K562 (cell line): ENCODE measurements at regions not wholly inside any gene's neighbourhood (a gene's known extent, or its start where the extent isn't known, plus 50 kb on each side); places are given as distances from the start of the nearest gene placed in this dataset.

ENCODE experiments used
- ATAC-seq: fragments of 200-7000 bp; cut with Tn5 transposase; 3 replicates; pipeline ENCODE4 v1.9.1; 2020; ENCODE audit warnings: moderate library complexity
- BruUV-seq: library from RNA; stranded (reverse); fragments of 400-500 nt; replicated peaks from 2 replicates; lab custom pipeline; 2021; lab: Mats Ljungman, UMichigan
- CTCF ChIA-PET: fragments of 300-600 bp; formaldehyde crosslinking; extraction: SDS; loops from one replicate; lab custom pipeline; 2021; ENCODE audit warnings: low intra/inter-chr PET ratio; lab: Yijun Ruan, JAX
- POLR2A ChIA-PET: fragments of 300-600, 350-650 bp; sonication (Branson Sonifier 250); formaldehyde crosslinking; extraction: SDS; loops from one replicate; lab custom pipeline; 2021; ENCODE audit warnings: antibody characterized with exemption, inconsistent platforms; lab: Yijun Ruan, JAX
- DNase-seq, 4 experiments: peaks; one replicate each; pipeline versions ENCODE4 v3.0.0 to v3.0.0-alpha.2; 2011 to 2018; ENCODE audit warnings: low spot score in 3 of 4, mixed read lengths in 3 of 4; ENCODE audit errors: extremely low read depth in 1 of 4
- FAIRE-seq: peaks from 2 replicates; lab custom pipeline; 2011; peaks lifted over from hg19 to GRCh38; lab: Jason Lieb, UNC
- H2AFZ ChIP-seq: 2 replicates; pipeline ENCODE4 v1.6.0; 2011; ENCODE audit warnings: low read depth, low read length, control low read depth, inconsistent platforms
- H3K27ac ChIP-seq: fragments of 200-600 bp; 3 replicates; pipeline ENCODE4 v1.8.0; 2011; ENCODE audit warnings: low read depth, mild to moderate bottlenecking, control low read depth, inconsistent platforms, low read length, moderate library complexity, mixed read lengths; ENCODE audit errors: extremely low read depth
- H3K27me3 ChIP-seq, 2 experiments: fragments of 300-600 bp in 1 of 2; 2 replicates in 1 of 2; 3 replicates in 1 of 2; pipeline versions ENCODE4 v1.6.0 to v1.8.0; 2011; ENCODE audit warnings: inconsistent platforms in 2 of 2, low read length in 2 of 2, mild to moderate bottlenecking in 1 of 2, mixed read lengths in 1 of 2, moderate library complexity in 1 of 2; ENCODE audit not compliant: control insufficient read depth in 2 of 2, insufficient read depth in 2 of 2
- H3K36me3 ChIP-seq: fragments of 300-600 bp; 3 replicates; pipeline ENCODE4 v1.8.0; 2011; ENCODE audit warnings: mild to moderate bottlenecking, low read length, inconsistent platforms; ENCODE audit not compliant: control insufficient read depth, insufficient read depth
- H3K4me1 ChIP-seq, 2 experiments: fragments of 200-600 bp in 1 of 2; replicated peaks in 1 of 2; 2 replicates in 1 of 2; 3 replicates in 1 of 2; pipeline versions ENCODE4 v1.5.1 to v1.8.0; 2011; ENCODE audit warnings: inconsistent platforms in 2 of 2, low read length in 2 of 2, mild to moderate bottlenecking in 1 of 2, mixed read lengths in 1 of 2, moderate library complexity in 1 of 2; ENCODE audit not compliant: control insufficient read depth in 2 of 2, insufficient read depth in 2 of 2
- H3K4me2 ChIP-seq: 2 replicates; pipeline ENCODE4 v1.6.1; 2011; ENCODE audit warnings: low read length, control low read depth, inconsistent platforms, mixed read lengths; ENCODE audit not compliant: insufficient read depth
- H3K4me3 ChIP-seq: fragments of 200-600 bp; sonication (generic), shearing (Covaris generic); 2 replicates; pipeline ENCODE4 v1.5.1; 2016; ENCODE audit warnings: control low read depth, inconsistent platforms
- H3K79me2 ChIP-seq: fragments of 200-600 bp; 3 replicates; pipeline ENCODE4 v1.8.0; 2011; ENCODE audit warnings: low read length, inconsistent platforms; ENCODE audit not compliant: control insufficient read depth, insufficient read depth
- H3K9ac ChIP-seq, 2 experiments: 2 replicates each; pipeline versions ENCODE4 v1.6.0 to v1.6.1; 2011; ENCODE audit warnings: low read depth in 2 of 2, low read length in 2 of 2, control low read depth in 1 of 2, inconsistent platforms in 1 of 2, mild to moderate bottlenecking in 1 of 2, mixed read lengths in 1 of 2; ENCODE audit not compliant: insufficient read depth in 1 of 2
- H3K9me1 ChIP-seq: one replicate; pipeline ENCODE4 v1.6.0; 2011; ENCODE audit warnings: inconsistent platforms, mild to moderate bottlenecking, low read length, moderate library complexity; ENCODE audit not compliant: control insufficient read depth, insufficient read depth
- H3K9me3 ChIP-seq: replicated peaks from 2 replicates; pipeline ENCODE4 v1.5.1; 2011; ENCODE audit warnings: low read depth, low read length, inconsistent platforms; ENCODE audit not compliant: control insufficient read depth, insufficient read depth
- H4K20me1 ChIP-seq: replicated peaks from 2 replicates; pipeline ENCODE4 v1.6.1; 2011; ENCODE audit warnings: low read length, inconsistent platforms, mixed read lengths; ENCODE audit not compliant: control insufficient read depth, insufficient read depth
- GATAD2B ChIP-seq: fragments of 450-650 bp; IDR thresholded peaks from 2 replicates; pipeline ENCODE4 v1.6.1; 2017; ENCODE audit warnings: mild to moderate bottlenecking, borderline replicate concordance
- PHTF2 ChIP-seq: fragments of 250-450 bp; sonication (Bioruptor Pico); IDR thresholded peaks from 2 replicates; pipeline ENCODE4 v1.5.0; 2021; ENCODE audit warnings: mild to moderate bottlenecking
- SOX6 ChIP-seq: fragments of 450-650 bp; IDR thresholded peaks from 2 replicates; pipeline ENCODE4 v1.6.1; 2014; ENCODE audit warnings: mild to moderate bottlenecking
- WGBS: fragments of 100-300 bp; shearing (Covaris generic); methylation state at CpG from one replicate; pipeline ENCODE4 v1.1.6; 2016; ENCODE audit warnings: low coverage, mixed read lengths; ENCODE audit not compliant: insufficient coverage; ENCODE audit errors: missing lambda C conversion rate; 5-methylcytosine and 5-hydroxymethylcytosine counted together
- in situ Hi-C: fragments of 300-500 bp; cut with MboI; formaldehyde crosslinking; loops from 4 replicates; pipeline ENCODE4 v1.15.0; 2018; ENCODE audit warnings: inconsistent platforms, mixed read lengths
- intact Hi-C: fragments of 100-400 bp; cut with micrococcal nuclease; formaldehyde crosslinking; loops from 2 replicates; pipeline ENCODE4 v1.14.2; 2022
- TF ChIP-seq, protein P1 (sequence below): fragments of 450-650 bp; IDR thresholded peaks from one replicate; pipeline ENCODE4 v1.6.1; 2018; ENCODE audit warnings: mild to moderate bottlenecking, moderate library complexity; ENCODE audit not compliant: partially characterized antibody

DNA sequence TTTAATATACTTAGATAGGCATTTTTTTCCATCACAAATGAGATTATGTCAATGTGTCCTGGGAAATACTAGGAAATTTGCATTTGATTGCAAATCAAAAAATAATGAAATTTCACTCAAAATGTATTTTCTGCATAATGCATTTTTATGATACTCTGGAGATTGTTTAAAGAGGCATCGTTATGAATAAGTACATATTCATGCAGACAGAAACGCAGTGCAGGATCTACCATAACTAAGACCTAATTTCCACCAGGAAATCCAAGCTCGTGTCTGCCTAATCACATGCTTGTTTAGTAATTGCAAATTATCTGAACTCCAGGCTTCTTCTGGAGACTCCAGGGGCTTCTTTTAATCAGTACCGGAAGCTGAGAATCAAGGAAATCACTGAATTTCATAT, 163.5 kb upstream of the MXRA5 start (continued):
- no peak for TF ChIP-seq GATAD2B
- no peak for TF ChIP-seq PHTF2 (CRISPR knock-in tag)
- TF ChIP-seq, all 486 proteins: peak for 0

GRCh38 chrX:3504916-3505315, 158.5 kb upstream of the MXRA5 start:
- BruUV-seq: no TSS peak
- FAIRE-seq (no peak), DNase-seq (no peak), ATAC-seq (no peak)
- H3K27me3 ChIP-seq: peaks cover 0 to 9% of the 10 kb centered on the region in 2 experiments; a peak in 2 of 5 replicates
- H3K36me3 ChIP-seq: no peaks in the 10 kb centered on the region
- intact Hi-C loops: no loop called here
- H3K4me2 ChIP-seq: no peak overlapping the region
- H3K4me3 ChIP-seq: no peak overlapping the region
- H3K9ac ChIP-seq: no peak overlapping the region
- CTCF ChIA-PET: no interaction called here
- no peaks in the 10 kb centered on the region for H4K20me1 ChIP-seq
- WGBS: 0% methylated on average over 3 of the region's 3 CpGs
- no peaks in the 10 kb centered on the region for H3K79me2 ChIP-seq
- H3K27ac ChIP-seq: no peak overlapping the region
- H3K4me1 ChIP-seq: no peaks in the 10 kb centered on the region; a peak in 1 of 5 replicates
- in situ Hi-C loops: no loop called here
- no peaks in the 10 kb centered on the region for H3K9me1 ChIP-seq
- POLR2A ChIA-PET: no interaction called here
- no peaks in the 10 kb centered on the region for H3K9me3 ChIP-seq
- TF ChIP-seq, protein P1, sequence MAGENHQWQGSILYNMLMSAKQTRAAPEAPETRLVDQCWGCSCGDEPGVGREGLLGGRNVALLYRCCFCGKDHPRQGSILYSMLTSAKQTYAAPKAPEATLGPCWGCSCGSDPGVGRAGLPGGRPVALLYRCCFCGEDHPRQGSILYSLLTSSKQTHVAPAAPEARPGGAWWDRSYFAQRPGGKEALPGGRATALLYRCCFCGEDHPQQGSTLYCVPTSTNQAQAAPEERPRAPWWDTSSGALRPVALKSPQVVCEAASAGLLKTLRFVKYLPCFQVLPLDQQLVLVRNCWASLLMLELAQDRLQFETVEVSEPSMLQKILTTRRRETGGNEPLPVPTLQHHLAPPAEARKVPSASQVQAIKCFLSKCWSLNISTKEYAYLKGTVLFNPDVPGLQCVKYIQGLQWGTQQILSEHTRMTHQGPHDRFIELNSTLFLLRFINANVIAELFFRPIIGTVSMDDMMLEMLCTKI: no peak
- TF ChIP-seq SOX6: no peak
- no peak overlapping the region for H2AFZ ChIP-seq
